OCI-LY3 (cell line): ENCODE measurements at regions not wholly inside any gene's neighbourhood (a gene's known extent, or its start where the extent isn't known, plus 50 kb on each side); places are given as distances from the start of the nearest gene placed in this dataset.

Source experiments
- H2AFZ ChIP-seq: fragments of 200-600, 300-600 bp; shearing (Covaris generic); 2 replicates; pipeline ENCODE4 v1.6.0; 2014; ENCODE audit warnings: antibody characterized with exemption, low read depth, low read length
- H3K27ac ChIP-seq: fragments of 200-600, 300-600 bp; sonication (generic); 2 replicates; pipeline ENCODE4 v1.5.1; 2014; ENCODE audit warnings: mild to moderate bottlenecking, low read length, moderate library complexity, mixed read lengths
- H3K27me3 ChIP-seq: fragments of 200-600, 300-600 bp; sonication (generic); 2 replicates; pipeline ENCODE4 v1.6.1; 2014; ENCODE audit warnings: low read depth, low read length, mixed read lengths
- H3K36me3 ChIP-seq: fragments of 200-600, 300-600 bp; sonication (generic); replicated peaks from 2 replicates; pipeline ENCODE3; 2014; ENCODE audit warnings: low read depth, low read length, mixed read lengths
- H3K4me1 ChIP-seq: fragments of 300-600, 200-600 bp; sonication (generic); 2 replicates; pipeline ENCODE4 v1.6.1; 2014; ENCODE audit warnings: low read length, mixed read lengths
- H3K4me2 ChIP-seq: fragments of 200-600, 300-600 bp; sonication (generic); 2 replicates; pipeline ENCODE4 v1.6.1; 2014; ENCODE audit warnings: low read length, mixed read lengths
- H3K4me3 ChIP-seq: fragments of 300-600, 200-600 bp; sonication (generic); 2 replicates; pipeline ENCODE4 v1.5.1; 2014; ENCODE audit warnings: antibody characterized with exemption, mild to moderate bottlenecking, low read length, moderate library complexity
- H3K79me2 ChIP-seq: fragments of 300-600, 200-600 bp; shearing (Covaris generic); 2 replicates; pipeline ENCODE4 v1.6.1; 2014; ENCODE audit warnings: mild to moderate bottlenecking, low read length, mixed read lengths
- H3K9ac ChIP-seq: fragments of 300-600, 200-600 bp; shearing (Covaris generic); 2 replicates; pipeline ENCODE4 v1.6.0; 2014; ENCODE audit warnings: mild to moderate bottlenecking, low read length, moderate library complexity
- H3K9me3 ChIP-seq: fragments of 200-600, 300-600 bp; shearing (Covaris generic); 2 replicates; pipeline ENCODE4 v1.6.1; 2014; ENCODE audit warnings: low read length, mixed read lengths; ENCODE audit not compliant: insufficient read depth
- H4K20me1 ChIP-seq: fragments of 200-600, 300-600 bp; sonication (generic); 2 replicates; pipeline ENCODE4 v1.6.1; 2016; ENCODE audit warnings: low read length, mixed read lengths; ENCODE audit not compliant: insufficient read depth
- CTCF ChIP-seq: fragments of 200-600, 300-600 bp; sonication (generic); IDR thresholded peaks from 2 replicates; pipeline ENCODE4 v1.5.1; 2014; ENCODE audit warnings: antibody characterized with exemption, low read length, low read depth
- EZH2phosphoT487 ChIP-seq: fragments of 200-600 bp; shearing (Covaris generic); IDR thresholded peaks from 2 replicates; pipeline ENCODE4 v1.6.1; 2018; ENCODE audit warnings: antibody characterized with exemption, mixed run types, low read depth

- Histone ChIP-seq H3K79me2 (no peaks in the 10 kb centered on the region), H3K4me3 (no peak overlapping the region), H3K4me2 (no peak overlapping the region), H3K27me3 (no peaks in the 10 kb centered on the region), H3K27ac (no peak overlapping the region), H4K20me1 (no peaks in the 10 kb centered on the region), H3K4me1 (no peaks in the 10 kb centered on the region), H3K9me3 (no peaks in the 10 kb centered on the region), H3K9ac (no peak overlapping the region), H3K36me3 (no peaks in the 10 kb centered on the region), H2AFZ (no peak overlapping the region)
- TF ChIP-seq CTCF (no peak), EZH2phosphoT487 (no peak)
Measured at GRCh38 chr13:83057119-83057518, 825.2 kb downstream of the SLITRK1 start.

GRCh38 chr13:83056269-83056668 lies 826.0 kb downstream of the SLITRK1 start:
- no peak for TF ChIP-seq CTCF
- TF ChIP-seq EZH2phosphoT487, result no peak
- H3K36me3 ChIP-seq, result no peaks in the 10 kb centered on the region
- no peaks in the 10 kb centered on the region for H3K4me1 ChIP-seq
- no peaks in the 10 kb centered on the region for H3K9me3 ChIP-seq
- no peak overlapping the region for H3K27ac ChIP-seq
- H3K4me2 ChIP-seq, result no peak overlapping the region
- no peaks in the 10 kb centered on the region for H3K27me3 ChIP-seq
- no peak overlapping the region for H3K4me3 ChIP-seq
- no peak overlapping the region for H3K9ac ChIP-seq
- H3K79me2 ChIP-seq, result no peaks in the 10 kb centered on the region
- no peaks in the 10 kb centered on the region for H4K20me1 ChIP-seq
- no peak overlapping the region for H2AFZ ChIP-seq

- TF ChIP-seq CTCF (no peak), EZH2phosphoT487 (no peak)
- Histone ChIP-seq H3K79me2 (no peaks in the 10 kb centered on the region), H3K27me3 (no peaks in the 10 kb centered on the region), H3K9ac (no peak overlapping the region), H3K4me1 (no peaks in the 10 kb centered on the region), H3K4me3 (no peak overlapping the region), H2AFZ (no peak overlapping the region), H3K27ac (no peak overlapping the region), H3K36me3 (no peaks in the 10 kb centered on the region), H4K20me1 (no peaks in the 10 kb centered on the region), H3K4me2 (no peak overlapping the region), H3K9me3 (no peaks in the 10 kb centered on the region)
Measured at GRCh38 chr13:83048419-83048818, 833.9 kb downstream of the SLITRK1 start.

GRCh38 chr13:83024955-83025594 lies 857.2 kb downstream of the SLITRK1 start:
- Histone ChIP-seq H3K9me3 (no peaks in the 10 kb centered on the region), H3K36me3 (no peaks in the 10 kb centered on the region), H3K9ac (no peak overlapping the region), H3K4me2 (no peak overlapping the region), H3K79me2 (no peaks in the 10 kb centered on the region), H4K20me1 (no peaks in the 10 kb centered on the region), H3K27me3 (no peaks in the 10 kb centered on the region), H3K4me3 (no peak overlapping the region), H3K4me1 (no peaks in the 10 kb centered on the region), H3K27ac (no peak overlapping the region), H2AFZ (no peak overlapping the region)
- TF ChIP-seq EZH2phosphoT487 (no peak), CTCF (no peak)
